Suprapubic skin (tissue), 3 donors: ENCODE measurements at regions not wholly inside any gene's neighbourhood (a gene's known extent, or its start where the extent isn't known, plus 50 kb on each side); places are given as distances from the start of the nearest gene placed in this dataset.

ENCODE experiments used
- POLR2A ChIP-seq, 2 donors: fragments of 450-650 bp; IDR thresholded peaks; one replicate each; pipeline ENCODE4 v1.6.1; 2017; ENCODE audit warnings: antibody characterized with exemption in 2 of 2, mild to moderate bottlenecking in 2 of 2, moderate library complexity in 2 of 2
- TF ChIP-seq, protein P1 (sequence below), 2 donors: fragments of 200-600 bp in 1 of 2; fragments of 450-650 bp in 1 of 2; sonication (generic) in 1 of 2; IDR thresholded peaks; one replicate each; pipeline ENCODE4 v1.5.1; 2016 to 2019; ENCODE audit warnings: antibody characterized with exemption in 2 of 2, mild to moderate bottlenecking in 1 of 2, moderate library complexity in 1 of 2

DNA sequence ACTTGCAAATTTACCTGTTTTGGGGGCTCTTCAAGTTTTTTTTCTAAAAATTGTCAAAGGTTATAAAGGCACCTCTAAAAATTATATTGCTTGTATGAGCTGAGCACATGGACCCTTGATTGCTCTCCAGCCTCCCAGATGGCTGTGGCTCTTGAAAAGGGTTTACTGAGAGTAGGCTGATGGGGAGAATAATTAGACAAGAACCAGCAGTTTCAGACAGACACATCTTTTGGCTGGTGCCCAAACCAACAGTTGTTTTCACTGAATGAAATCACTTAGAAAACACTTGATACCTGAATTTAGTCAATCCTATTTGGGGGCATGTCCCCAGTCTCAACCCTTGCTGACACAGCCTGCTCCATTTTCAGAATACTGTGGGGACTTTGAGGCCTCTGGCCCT is 217.6 kb downstream of the KBTBD8 start:
- TF ChIP-seq POLR2A (IDR thresholded peaks at IDR 0.05) = no peak
- TF ChIP-seq, protein P1, sequence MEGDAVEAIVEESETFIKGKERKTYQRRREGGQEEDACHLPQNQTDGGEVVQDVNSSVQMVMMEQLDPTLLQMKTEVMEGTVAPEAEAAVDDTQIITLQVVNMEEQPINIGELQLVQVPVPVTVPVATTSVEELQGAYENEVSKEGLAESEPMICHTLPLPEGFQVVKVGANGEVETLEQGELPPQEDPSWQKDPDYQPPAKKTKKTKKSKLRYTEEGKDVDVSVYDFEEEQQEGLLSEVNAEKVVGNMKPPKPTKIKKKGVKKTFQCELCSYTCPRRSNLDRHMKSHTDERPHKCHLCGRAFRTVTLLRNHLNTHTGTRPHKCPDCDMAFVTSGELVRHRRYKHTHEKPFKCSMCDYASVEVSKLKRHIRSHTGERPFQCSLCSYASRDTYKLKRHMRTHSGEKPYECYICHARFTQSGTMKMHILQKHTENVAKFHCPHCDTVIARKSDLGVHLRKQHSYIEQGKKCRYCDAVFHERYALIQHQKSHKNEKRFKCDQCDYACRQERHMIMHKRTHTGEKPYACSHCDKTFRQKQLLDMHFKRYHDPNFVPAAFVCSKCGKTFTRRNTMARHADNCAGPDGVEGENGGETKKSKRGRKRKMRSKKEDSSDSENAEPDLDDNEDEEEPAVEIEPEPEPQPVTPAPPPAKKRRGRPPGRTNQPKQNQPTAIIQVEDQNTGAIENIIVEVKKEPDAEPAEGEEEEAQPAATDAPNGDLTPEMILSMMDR (IDR thresholded peaks at IDR 0.05) = no peak
